Cardiac fibroblast (primary cell): ENCODE measurements at regions not wholly inside any gene's neighbourhood (a gene's known extent, or its start where the extent isn't known, plus 50 kb on each side); places are given as distances from the start of the nearest gene placed in this dataset.

ENCODE experiments used
- DNase-seq, 2 donors: peaks; one replicate each; pipeline versions ENCODE4 v3.0.0 to v3.0.0-alpha.2; 2010; ENCODE audit warnings: low read depth in 2 of 2
- H3K4me3 ChIP-seq, 2 donors: replicated peaks in 1 of 2; 1 replicate in 1 of 2; 2 replicates in 1 of 2; pipeline ENCODE4 v1.5.1; 2011; ENCODE audit warnings: low read depth in 2 of 2, low read length in 2 of 2, mild to moderate bottlenecking in 2 of 2, moderate library complexity in 1 of 2
- CTCF ChIP-seq: IDR thresholded peaks from one replicate; pipeline ENCODE4 v1.5.1; 2011; ENCODE audit warnings: low read depth, mild to moderate bottlenecking, low read length, inconsistent platforms

DNA sequence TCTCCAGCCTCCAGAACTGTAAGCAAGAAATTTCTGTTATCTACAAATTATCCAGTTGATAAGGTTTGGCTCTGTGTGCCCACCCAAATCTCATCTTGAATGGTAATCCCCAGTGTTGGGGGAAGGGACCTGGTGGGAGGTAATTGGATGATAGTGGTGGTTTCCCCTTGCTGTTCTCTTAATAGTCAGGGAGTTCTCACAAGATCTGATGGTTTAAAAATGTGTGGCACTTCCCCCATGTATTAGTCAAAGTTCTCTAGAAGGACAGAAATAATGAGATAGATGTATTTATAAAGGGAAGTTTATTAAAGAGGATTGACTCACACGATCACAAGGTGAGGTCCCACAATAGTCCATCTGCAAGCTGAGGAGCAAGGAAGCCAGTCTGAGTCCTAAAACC, 56.2 kb upstream of the APBB1IP start:
- no peak for TF ChIP-seq CTCF
- no peak overlapping the region for H3K4me3 ChIP-seq
- no peak for DNase-seq

DNA sequence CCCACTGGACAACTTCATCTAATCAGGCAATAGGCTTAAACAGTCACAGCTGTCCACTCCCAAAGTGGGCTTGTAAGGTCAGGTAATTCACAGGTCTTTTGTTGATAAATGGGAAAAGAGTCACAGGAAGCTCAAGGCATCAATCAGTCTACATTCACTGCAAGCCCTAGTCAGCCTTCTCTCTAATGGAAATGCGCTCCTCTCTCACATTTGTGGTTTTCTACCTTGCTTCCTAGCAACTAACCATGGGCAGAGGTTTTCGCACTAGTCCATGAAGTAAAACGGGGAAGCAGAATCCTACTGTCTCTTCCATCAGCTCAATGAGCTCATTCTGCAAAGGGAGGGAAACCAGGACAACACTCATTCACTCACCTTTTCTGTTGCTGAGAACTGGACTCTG, 53.5 kb upstream of the APBB1IP start:
- DNase-seq, result no peak
- H3K4me3 ChIP-seq, result no peak overlapping the region
- no peak for TF ChIP-seq CTCF

DNA sequence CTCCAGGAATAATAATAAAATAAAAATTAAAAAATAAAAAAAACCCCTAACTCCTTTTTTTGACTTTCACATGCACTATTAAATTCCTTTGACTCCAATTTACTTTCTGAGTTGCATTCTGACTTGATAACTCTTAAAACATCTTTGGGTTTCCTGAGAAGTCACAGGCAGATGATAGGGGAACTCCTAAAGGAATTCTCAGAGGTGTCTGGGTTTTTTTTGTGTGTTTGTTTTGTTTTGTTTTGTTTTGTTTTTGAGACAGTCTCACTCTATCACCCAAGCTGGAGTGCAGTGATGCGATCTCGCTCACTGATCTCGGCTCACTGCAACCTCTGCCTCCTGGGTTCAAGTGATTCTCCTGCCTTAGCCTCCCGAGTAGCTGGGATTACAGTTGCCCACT, 52.7 kb upstream of the APBB1IP start:
- TF ChIP-seq CTCF, result no peak
- H3K4me3 ChIP-seq, result no peak overlapping the region
- no peak for DNase-seq

GRCh38 chr10:26386781-26387180, 51.4 kb upstream of the APBB1IP start:
- no peak for DNase-seq
- H3K4me3 ChIP-seq, result no peak overlapping the region
- TF ChIP-seq CTCF, result no peak
